ENCODE measurements at regions not wholly inside any gene's neighbourhood (a gene's known extent, or its start where the extent isn't known, plus 50 kb on each side); places are given as distances from the start of the nearest gene placed in this dataset.

- no peaks in the 10 kb centered on the region for H3K27me3 ChIP-seq (replicated peaks; ENCODE audit: insufficient read depth)
- H3K9me3 ChIP-seq: no peaks in the 10 kb centered on the region
- DNase-seq (ENCODE audit: low spot score): no peak
- no peaks in the 10 kb centered on the region for H3K36me3 ChIP-seq
- no peak for TF ChIP-seq POLR2A (IDR thresholded peaks at IDR 0.05)
- no peak for TF ChIP-seq POLR2AphosphoS5 (IDR thresholded peaks at IDR 0.05)
- TF ChIP-seq, protein P1, sequence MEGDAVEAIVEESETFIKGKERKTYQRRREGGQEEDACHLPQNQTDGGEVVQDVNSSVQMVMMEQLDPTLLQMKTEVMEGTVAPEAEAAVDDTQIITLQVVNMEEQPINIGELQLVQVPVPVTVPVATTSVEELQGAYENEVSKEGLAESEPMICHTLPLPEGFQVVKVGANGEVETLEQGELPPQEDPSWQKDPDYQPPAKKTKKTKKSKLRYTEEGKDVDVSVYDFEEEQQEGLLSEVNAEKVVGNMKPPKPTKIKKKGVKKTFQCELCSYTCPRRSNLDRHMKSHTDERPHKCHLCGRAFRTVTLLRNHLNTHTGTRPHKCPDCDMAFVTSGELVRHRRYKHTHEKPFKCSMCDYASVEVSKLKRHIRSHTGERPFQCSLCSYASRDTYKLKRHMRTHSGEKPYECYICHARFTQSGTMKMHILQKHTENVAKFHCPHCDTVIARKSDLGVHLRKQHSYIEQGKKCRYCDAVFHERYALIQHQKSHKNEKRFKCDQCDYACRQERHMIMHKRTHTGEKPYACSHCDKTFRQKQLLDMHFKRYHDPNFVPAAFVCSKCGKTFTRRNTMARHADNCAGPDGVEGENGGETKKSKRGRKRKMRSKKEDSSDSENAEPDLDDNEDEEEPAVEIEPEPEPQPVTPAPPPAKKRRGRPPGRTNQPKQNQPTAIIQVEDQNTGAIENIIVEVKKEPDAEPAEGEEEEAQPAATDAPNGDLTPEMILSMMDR (IDR thresholded peaks at IDR 0.05): no peak
- intact Hi-C loops (cut with DNase I): no loop called here
- no peak overlapping the region for H3K27ac ChIP-seq
- H3K4me1 ChIP-seq (replicated peaks): no peaks in the 10 kb centered on the region
- 94% methylated on average over 2 of the region's 2 CpGs for WGBS
- H3K4me3 ChIP-seq: no peak overlapping the region
Measured at GRCh38 chr2:226017537-226017936, 618.0 kb downstream of the NYAP2 start.

DNA sequence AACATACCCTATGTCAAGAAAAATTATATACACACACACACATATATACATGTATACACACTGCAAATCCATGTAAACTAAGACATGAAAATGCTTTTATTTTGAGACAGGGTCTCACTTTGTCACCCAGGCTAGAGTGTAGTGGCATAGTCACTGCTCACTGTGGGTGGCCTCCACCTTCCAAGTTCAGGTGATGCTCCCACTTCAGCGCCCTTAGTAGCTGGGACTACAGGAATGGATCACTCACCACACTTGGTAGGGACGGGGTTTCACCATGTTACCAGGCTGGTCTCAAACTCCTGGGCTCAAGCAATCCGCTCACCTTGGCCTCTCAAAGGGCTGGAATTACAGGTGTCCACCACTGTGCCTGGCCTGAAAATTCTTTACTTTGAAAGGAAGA is 617.6 kb downstream of the NYAP2 start:
- Histone ChIP-seq H3K4me1 (replicated peaks) (no peaks in the 10 kb centered on the region), H3K4me3 (no peak overlapping the region), H3K27me3 (replicated peaks; ENCODE audit: insufficient read depth) (no peaks in the 10 kb centered on the region), H3K27ac (no peak overlapping the region), H3K9me3 (no peaks in the 10 kb centered on the region), H3K36me3 (no peaks in the 10 kb centered on the region)
- DNase-seq (ENCODE audit: low spot score): no peak
- intact Hi-C loops (cut with DNase I): no loop called here
- TF ChIP-seq, protein P1 (IDR thresholded peaks at IDR 0.05): no peak
- TF ChIP-seq POLR2A (IDR thresholded peaks at IDR 0.05) (no peak), POLR2AphosphoS5 (IDR thresholded peaks at IDR 0.05) (no peak)
- WGBS: 96% methylated on average over 3 of the region's 3 CpGs

GRCh38 chr2:226011716-226012450 is 612.4 kb downstream of the NYAP2 start:
- H3K27me3 ChIP-seq (replicated peaks; ENCODE audit: insufficient read depth): no peaks in the 10 kb centered on the region
- no peak for DNase-seq (ENCODE audit: low spot score)
- intact Hi-C loops (cut with DNase I): no loop called here
- H3K4me3 ChIP-seq: no peak overlapping the region
- 84% methylated on average over 10 of the region's 10 CpGs for WGBS
- H3K27ac ChIP-seq: no peak overlapping the region
- no peaks in the 10 kb centered on the region for H3K9me3 ChIP-seq
- H3K4me1 ChIP-seq (replicated peaks): no peaks in the 10 kb centered on the region
- no peaks in the 10 kb centered on the region for H3K36me3 ChIP-seq
- TF ChIP-seq, protein P1 (IDR thresholded peaks at IDR 0.05): no peak
- TF ChIP-seq POLR2A (IDR thresholded peaks at IDR 0.05) (no peak), POLR2AphosphoS5 (IDR thresholded peaks at IDR 0.05) (no peak)

- H3K4me3 ChIP-seq: no peak overlapping the region
- no peaks in the 10 kb centered on the region for H3K27me3 ChIP-seq (replicated peaks; ENCODE audit: insufficient read depth)
- intact Hi-C loops (cut with DNase I): no loop called here
- 47% methylated on average over 2 of the region's 2 CpGs for WGBS
- no peaks in the 10 kb centered on the region for H3K4me1 ChIP-seq (replicated peaks)
- no peaks in the 10 kb centered on the region for H3K36me3 ChIP-seq
- no peak overlapping the region for H3K27ac ChIP-seq
- no peaks in the 10 kb centered on the region for H3K9me3 ChIP-seq
- DNase-seq (ENCODE audit: low spot score): no peak
- TF ChIP-seq, protein P1 (IDR thresholded peaks at IDR 0.05): no peak
- TF ChIP-seq POLR2AphosphoS5 (IDR thresholded peaks at IDR 0.05) (no peak), POLR2A (IDR thresholded peaks at IDR 0.05) (no peak)
Measured at GRCh38 chr2:226002438-226002837, 602.9 kb downstream of the NYAP2 start.

DNA sequence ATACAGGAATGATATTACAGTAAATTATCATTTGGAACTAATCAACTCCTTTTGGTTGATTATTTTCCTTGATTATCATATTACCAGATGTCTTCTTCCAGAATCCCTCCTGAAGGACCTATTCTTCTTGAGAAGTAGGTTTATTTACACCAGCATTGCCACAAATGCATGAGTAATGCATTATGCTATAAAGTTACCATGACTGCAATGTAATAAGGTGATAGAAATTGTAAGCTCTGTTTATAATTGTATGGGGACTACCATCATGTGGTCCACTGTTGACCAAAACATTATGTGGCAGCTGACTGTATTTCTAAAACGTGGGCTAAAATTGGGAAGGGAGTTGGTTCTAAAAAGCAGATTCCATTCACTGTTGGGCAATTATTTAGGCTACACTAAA is 602.2 kb downstream of the NYAP2 start:
- H3K36me3 ChIP-seq: no peaks in the 10 kb centered on the region
- no peaks in the 10 kb centered on the region for H3K9me3 ChIP-seq
- H3K4me3 ChIP-seq: no peak overlapping the region
- no peak overlapping the region for H3K27ac ChIP-seq
- intact Hi-C loops (cut with DNase I): no loop called here
- DNase-seq (ENCODE audit: low spot score): no peak
- H3K27me3 ChIP-seq (replicated peaks; ENCODE audit: insufficient read depth): no peaks in the 10 kb centered on the region
- H3K4me1 ChIP-seq (replicated peaks): no peaks in the 10 kb centered on the region
- 94% methylated on average over 1 of the region's 1 CpG for WGBS
- no peak for TF ChIP-seq POLR2AphosphoS5 (IDR thresholded peaks at IDR 0.05)
- TF ChIP-seq, protein P1 (IDR thresholded peaks at IDR 0.05): no peak
- no peak for TF ChIP-seq POLR2A (IDR thresholded peaks at IDR 0.05)
